ENCODE measurements at regions not wholly inside any gene's neighbourhood (a gene's known extent, or its start where the extent isn't known, plus 50 kb on each side); places are given as distances from the start of the nearest gene placed in this dataset.

GRCh38 chr6:15966000-15966520 lies 162.8 kb upstream of the MYLIP start:
- H3K27me3 ChIP-seq (ENCODE audit: insufficient read depth, poor library complexity, severe bottlenecking) = no peaks in the 10 kb centered on the region
- no peak overlapping the region for H3K4me3 ChIP-seq (replicated peaks; ENCODE audit: insufficient read depth, low read length)
- no peak overlapping the region for H3K27ac ChIP-seq (replicated peaks)
- no peak for DNase-seq (ENCODE audit: low read depth in 1 of 2, low spot score in 1 of 2)
- no peak for TF ChIP-seq CTCF (IDR thresholded peaks at IDR 0.05; ENCODE audit: insufficient read depth, low read length)
- TF ChIP-seq GABPA (IDR thresholded peaks at IDR 0.05; ENCODE audit: low read depth) = no peak
- TF ChIP-seq REST (IDR thresholded peaks at IDR 0.05; ENCODE audit: insufficient replicate concordance, low read depth) = no peak
- TF ChIP-seq SPI1 (IDR thresholded peaks at IDR 0.05; ENCODE audit: borderline replicate concordance, low read depth) = no peak
- TF ChIP-seq POLR2AphosphoS5 (IDR thresholded peaks at IDR 0.05; ENCODE audit: low read depth) = no peak

GRCh38 chr6:15962449-15962764 lies 166.5 kb upstream of the MYLIP start:
- DNase-seq (ENCODE audit: low read depth in 1 of 2, low spot score in 1 of 2) = no peak

More at GRCh38 chr6:15962449-15962764, 166.5 kb upstream of the MYLIP start:
- no peak overlapping the region for H3K27ac ChIP-seq (replicated peaks)
- H3K27me3 ChIP-seq (ENCODE audit: insufficient read depth, poor library complexity, severe bottlenecking) = no peaks in the 10 kb centered on the region
- H3K4me3 ChIP-seq (replicated peaks; ENCODE audit: insufficient read depth, low read length) = no peak overlapping the region
- no peak for TF ChIP-seq GABPA (IDR thresholded peaks at IDR 0.05; ENCODE audit: low read depth)
- no peak for TF ChIP-seq REST (IDR thresholded peaks at IDR 0.05; ENCODE audit: insufficient replicate concordance, low read depth)
- no peak for TF ChIP-seq CTCF (IDR thresholded peaks at IDR 0.05; ENCODE audit: insufficient read depth, low read length)
- no peak for TF ChIP-seq SPI1 (IDR thresholded peaks at IDR 0.05; ENCODE audit: borderline replicate concordance, low read depth)
- no peak for TF ChIP-seq POLR2AphosphoS5 (IDR thresholded peaks at IDR 0.05; ENCODE audit: low read depth)

All from HL-60 (cell line).